GM21528 (cell line): ENCODE measurements at regions not wholly inside any gene's neighbourhood (a gene's known extent, or its start where the extent isn't known, plus 50 kb on each side); places are given as distances from the start of the nearest gene placed in this dataset.
"Not testable (repeated sequence)": the region's sequence is repeated elsewhere in the genome, so short reads cannot be mapped to it uniquely, and the experiment has no call there.

ENCODE experiments used
- ATAC-seq: cut with Tn5 transposase; IDR thresholded peaks from one replicate; pipeline ENCODE4 v1.9.1; 2021; ENCODE audit warnings: mild to moderate bottlenecking, moderate library complexity; ENCODE audit not compliant: unreplicated experiment, low FRiP score

GRCh38 chr2:13492262-13492661 is 775.5 kb downstream of the TRIB2 start:
- no peak for ATAC-seq

- no peak for ATAC-seq
Observed at GRCh38 chr2:13495051-13495450, 778.3 kb downstream of the TRIB2 start.

GRCh38 chr2:13504808-13505207 is 788.1 kb downstream of the TRIB2 start:
- ATAC-seq: no peak

GRCh38 chr2:13508671-13509070 is 791.9 kb downstream of the TRIB2 start:
- no peak for ATAC-seq

- ATAC-seq: no peak
Observed at GRCh38 chr2:13515254-13515653, 798.5 kb downstream of the TRIB2 start.

- no peak for ATAC-seq
Observed at GRCh38 chr2:13522096-13522495, 805.4 kb downstream of the TRIB2 start.

GRCh38 chr2:13522917-13523821 is 806.4 kb downstream of the TRIB2 start:
- ATAC-seq: peak; percentile 96

GRCh38 chr2:13524492-13524891 is 807.8 kb downstream of the TRIB2 start:
- peak; percentile 53 for ATAC-seq

GRCh38 chr2:13531735-13532410 is 815.1 kb downstream of the TRIB2 start:
- ATAC-seq: not testable (repeated sequence)

GRCh38 chr2:13532781-13533523 is 816.2 kb downstream of the TRIB2 start:
- ATAC-seq: not testable (repeated sequence)

- no peak for ATAC-seq
Observed at GRCh38 chr2:13533524-13533922, 816.8 kb downstream of the TRIB2 start.

- ATAC-seq: no peak
Observed at GRCh38 chr2:13536941-13537340, 820.2 kb downstream of the TRIB2 start.

GRCh38 chr2:13537771-13538349 is 821.1 kb downstream of the TRIB2 start:
- ATAC-seq: no peak

- ATAC-seq: no peak
Observed at GRCh38 chr2:13539296-13539695, 822.6 kb downstream of the TRIB2 start.

GRCh38 chr2:13542061-13542460 is 825.3 kb downstream of the TRIB2 start:
- no peak for ATAC-seq

- no peak for ATAC-seq
Observed at GRCh38 chr2:13542642-13543041, 825.9 kb downstream of the TRIB2 start.

GRCh38 chr2:13543550-13543949 is 826.8 kb downstream of the TRIB2 start:
- ATAC-seq: peak; percentile 72

- ATAC-seq: no peak
Observed at GRCh38 chr2:13545320-13545719, 828.6 kb downstream of the TRIB2 start.

GRCh38 chr2:13546131-13546530 is 829.4 kb downstream of the TRIB2 start:
- no peak for ATAC-seq

GRCh38 chr2:13550285-13551231 is 833.8 kb downstream of the TRIB2 start:
- ATAC-seq: no peak
